PFSK-1 (cell line): ENCODE measurements at regions not wholly inside any gene's neighbourhood (a gene's known extent, or its start where the extent isn't known, plus 50 kb on each side); places are given as distances from the start of the nearest gene placed in this dataset.

Source experiments
- POLR2AphosphoS5 ChIP-seq: IDR thresholded peaks from 2 replicates; pipeline ENCODE4 v1.6.1; 2012; ENCODE audit warnings: low read depth, mild to moderate bottlenecking, control low read depth, low read length, moderate library complexity
- TF ChIP-seq, protein P1 (sequence below), 2 experiments: IDR thresholded peaks; 2 replicates each; pipeline versions ENCODE4 v1.6.1 to v1.8.0; 2011 to 2012; ENCODE audit warnings: low read depth in 2 of 2, low read length in 2 of 2, control low read depth in 1 of 2, inconsistent platforms in 1 of 2, mild to moderate bottlenecking in 1 of 2, moderate library complexity in 1 of 2; ENCODE audit not compliant: insufficient read depth in 1 of 2

DNA sequence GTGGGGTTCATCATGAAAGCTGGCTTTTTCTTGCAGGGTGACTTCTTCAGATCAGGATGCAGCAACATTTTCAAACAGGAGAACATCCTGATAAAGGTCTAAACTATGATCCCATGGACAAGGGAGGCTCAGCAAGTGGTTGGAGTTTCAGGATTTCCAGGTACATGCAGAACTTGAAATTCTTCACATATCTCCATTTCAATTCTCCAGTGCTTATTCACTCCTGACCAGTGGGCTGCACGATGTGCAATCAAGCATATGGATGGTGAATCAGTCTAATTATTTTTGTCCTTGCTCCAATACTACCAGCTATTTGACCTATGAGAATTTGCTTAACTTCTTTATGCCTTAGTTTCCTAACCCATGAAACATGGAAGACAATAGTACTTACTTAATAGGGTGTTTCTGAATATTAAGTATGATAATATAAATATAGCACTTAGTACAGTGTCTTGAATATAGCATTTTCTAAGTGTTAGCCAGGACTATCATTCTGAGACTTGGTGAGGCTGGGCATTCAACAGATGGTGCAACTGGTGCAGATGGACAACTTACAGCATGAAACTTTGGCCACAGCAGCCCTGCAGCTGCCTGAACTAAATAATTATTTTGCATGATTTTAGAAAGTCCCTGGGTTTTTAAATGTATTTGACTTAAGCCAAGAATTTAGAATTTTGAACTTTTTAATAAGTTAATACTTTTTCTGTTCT lies 92.4 kb downstream of the HPGD start:
- no peak for TF ChIP-seq POLR2AphosphoS5
- TF ChIP-seq, protein P1, sequence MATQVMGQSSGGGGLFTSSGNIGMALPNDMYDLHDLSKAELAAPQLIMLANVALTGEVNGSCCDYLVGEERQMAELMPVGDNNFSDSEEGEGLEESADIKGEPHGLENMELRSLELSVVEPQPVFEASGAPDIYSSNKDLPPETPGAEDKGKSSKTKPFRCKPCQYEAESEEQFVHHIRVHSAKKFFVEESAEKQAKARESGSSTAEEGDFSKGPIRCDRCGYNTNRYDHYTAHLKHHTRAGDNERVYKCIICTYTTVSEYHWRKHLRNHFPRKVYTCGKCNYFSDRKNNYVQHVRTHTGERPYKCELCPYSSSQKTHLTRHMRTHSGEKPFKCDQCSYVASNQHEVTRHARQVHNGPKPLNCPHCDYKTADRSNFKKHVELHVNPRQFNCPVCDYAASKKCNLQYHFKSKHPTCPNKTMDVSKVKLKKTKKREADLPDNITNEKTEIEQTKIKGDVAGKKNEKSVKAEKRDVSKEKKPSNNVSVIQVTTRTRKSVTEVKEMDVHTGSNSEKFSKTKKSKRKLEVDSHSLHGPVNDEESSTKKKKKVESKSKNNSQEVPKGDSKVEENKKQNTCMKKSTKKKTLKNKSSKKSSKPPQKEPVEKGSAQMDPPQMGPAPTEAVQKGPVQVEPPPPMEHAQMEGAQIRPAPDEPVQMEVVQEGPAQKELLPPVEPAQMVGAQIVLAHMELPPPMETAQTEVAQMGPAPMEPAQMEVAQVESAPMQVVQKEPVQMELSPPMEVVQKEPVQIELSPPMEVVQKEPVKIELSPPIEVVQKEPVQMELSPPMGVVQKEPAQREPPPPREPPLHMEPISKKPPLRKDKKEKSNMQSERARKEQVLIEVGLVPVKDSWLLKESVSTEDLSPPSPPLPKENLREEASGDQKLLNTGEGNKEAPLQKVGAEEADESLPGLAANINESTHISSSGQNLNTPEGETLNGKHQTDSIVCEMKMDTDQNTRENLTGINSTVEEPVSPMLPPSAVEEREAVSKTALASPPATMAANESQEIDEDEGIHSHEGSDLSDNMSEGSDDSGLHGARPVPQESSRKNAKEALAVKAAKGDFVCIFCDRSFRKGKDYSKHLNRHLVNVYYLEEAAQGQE (IDR thresholded peaks at IDR 0.05; ENCODE audit: insufficient read depth in 1 of 2, low read depth in 2 of 2, low read length in 2 of 2), result no peak
